ENCODE measurements at regions not wholly inside any gene's neighbourhood (a gene's known extent, or its start where the extent isn't known, plus 50 kb on each side); places are given as distances from the start of the nearest gene placed in this dataset.

DNA sequence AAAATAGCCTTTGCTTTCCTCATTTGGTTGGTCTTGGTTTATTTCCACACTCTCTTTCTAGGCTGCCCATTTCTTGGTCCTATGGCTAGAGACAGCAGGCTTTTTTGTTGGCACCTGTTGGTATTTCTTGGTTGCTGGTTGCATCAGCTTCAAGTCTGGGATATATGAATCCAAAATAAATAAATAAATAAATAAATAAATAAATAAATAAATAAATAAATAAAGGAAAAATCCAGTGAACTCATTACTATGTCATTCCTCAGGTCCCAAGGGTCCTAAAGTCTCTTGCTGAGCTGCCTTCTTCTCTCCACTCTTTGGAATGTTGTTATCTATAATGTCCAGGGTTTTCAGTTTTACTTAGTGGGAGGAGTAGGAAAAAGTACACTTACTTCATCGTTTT is 165.9 kb upstream of the MEX3C start:
- H3K4me3 ChIP-seq (ENCODE audit: low read length): no peak overlapping the region
- no peak overlapping the region for H3K4me2 ChIP-seq (ENCODE audit: low read length)
- no peaks in the 10 kb centered on the region for H3K9me2 ChIP-seq (replicated peaks; ENCODE audit: control insufficient read depth, low read length)
- no peaks in the 10 kb centered on the region for H3K9me3 ChIP-seq (ENCODE audit: control insufficient read depth, insufficient read depth, low read length)
- H4K20me1 ChIP-seq (ENCODE audit: control insufficient read depth, insufficient read depth, low read depth, low read length): no peaks in the 10 kb centered on the region
- no peaks in the 10 kb centered on the region for H3K79me2 ChIP-seq (ENCODE audit: control insufficient read depth, low read length)
- no peaks in the 10 kb centered on the region for H3F3A ChIP-seq (ENCODE audit: control insufficient read depth, insufficient read depth)
- TF ChIP-seq EZH2phosphoT487 (IDR thresholded peaks at IDR 0.05; ENCODE audit: borderline replicate concordance, low read length): no peak
- H3K36me3 ChIP-seq (ENCODE audit: control insufficient read depth, low read length): no peaks in the 10 kb centered on the region
- no peak overlapping the region for H3K27ac ChIP-seq (ENCODE audit: low read depth, low read length)
- H3K27me3 ChIP-seq (ENCODE audit: control insufficient read depth, low read length): no peaks in the 10 kb centered on the region
- no peaks in the 10 kb centered on the region for H3K4me1 ChIP-seq (ENCODE audit: control insufficient read depth, low read length)

DNA sequence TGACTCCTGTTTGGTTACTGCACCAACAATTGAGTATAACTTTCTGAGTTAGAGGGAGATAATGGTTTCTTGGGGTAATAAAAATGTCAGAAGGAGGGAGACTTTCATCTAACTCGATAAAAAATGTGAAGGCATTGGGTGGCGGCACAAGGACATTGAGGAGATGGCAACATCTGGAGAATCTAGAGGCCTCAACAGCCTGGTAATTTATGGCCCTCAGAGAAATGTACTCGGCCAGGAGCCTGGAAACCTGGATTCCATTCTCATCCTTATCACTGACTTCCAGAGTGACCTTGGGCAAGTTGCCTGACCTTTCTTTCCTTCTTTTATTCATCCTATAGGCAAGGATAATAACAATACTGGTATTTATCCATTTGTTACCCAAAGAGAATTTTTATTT is 173.5 kb upstream of the MEX3C start:
- no peaks in the 10 kb centered on the region for H4K20me1 ChIP-seq (ENCODE audit: control insufficient read depth, insufficient read depth, low read depth, low read length)
- H3K27me3 ChIP-seq (ENCODE audit: control insufficient read depth, low read length): no peaks in the 10 kb centered on the region
- no peaks in the 10 kb centered on the region for H3K9me3 ChIP-seq (ENCODE audit: control insufficient read depth, insufficient read depth, low read length)
- no peaks in the 10 kb centered on the region for H3K79me2 ChIP-seq (ENCODE audit: control insufficient read depth, low read length)
- no peak overlapping the region for H3K4me3 ChIP-seq (ENCODE audit: low read length)
- H3K4me1 ChIP-seq (ENCODE audit: control insufficient read depth, low read length): no peaks in the 10 kb centered on the region
- TF ChIP-seq, protein P1, sequence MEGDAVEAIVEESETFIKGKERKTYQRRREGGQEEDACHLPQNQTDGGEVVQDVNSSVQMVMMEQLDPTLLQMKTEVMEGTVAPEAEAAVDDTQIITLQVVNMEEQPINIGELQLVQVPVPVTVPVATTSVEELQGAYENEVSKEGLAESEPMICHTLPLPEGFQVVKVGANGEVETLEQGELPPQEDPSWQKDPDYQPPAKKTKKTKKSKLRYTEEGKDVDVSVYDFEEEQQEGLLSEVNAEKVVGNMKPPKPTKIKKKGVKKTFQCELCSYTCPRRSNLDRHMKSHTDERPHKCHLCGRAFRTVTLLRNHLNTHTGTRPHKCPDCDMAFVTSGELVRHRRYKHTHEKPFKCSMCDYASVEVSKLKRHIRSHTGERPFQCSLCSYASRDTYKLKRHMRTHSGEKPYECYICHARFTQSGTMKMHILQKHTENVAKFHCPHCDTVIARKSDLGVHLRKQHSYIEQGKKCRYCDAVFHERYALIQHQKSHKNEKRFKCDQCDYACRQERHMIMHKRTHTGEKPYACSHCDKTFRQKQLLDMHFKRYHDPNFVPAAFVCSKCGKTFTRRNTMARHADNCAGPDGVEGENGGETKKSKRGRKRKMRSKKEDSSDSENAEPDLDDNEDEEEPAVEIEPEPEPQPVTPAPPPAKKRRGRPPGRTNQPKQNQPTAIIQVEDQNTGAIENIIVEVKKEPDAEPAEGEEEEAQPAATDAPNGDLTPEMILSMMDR (IDR thresholded peaks at IDR 0.05; ENCODE audit: low read depth, low read length, poor library complexity, severe bottlenecking): no peak
- TF ChIP-seq EZH2phosphoT487 (IDR thresholded peaks at IDR 0.05; ENCODE audit: borderline replicate concordance, low read length): no peak
- no peaks in the 10 kb centered on the region for H3K36me3 ChIP-seq (ENCODE audit: control insufficient read depth, low read length)
- no peaks in the 10 kb centered on the region for H3F3A ChIP-seq (ENCODE audit: control insufficient read depth, insufficient read depth)
- no peak overlapping the region for H3K4me2 ChIP-seq (ENCODE audit: low read length)
- no peak overlapping the region for H3K27ac ChIP-seq (ENCODE audit: low read depth, low read length)
- no peaks in the 10 kb centered on the region for H3K9me2 ChIP-seq (replicated peaks; ENCODE audit: control insufficient read depth, low read length)

DNA sequence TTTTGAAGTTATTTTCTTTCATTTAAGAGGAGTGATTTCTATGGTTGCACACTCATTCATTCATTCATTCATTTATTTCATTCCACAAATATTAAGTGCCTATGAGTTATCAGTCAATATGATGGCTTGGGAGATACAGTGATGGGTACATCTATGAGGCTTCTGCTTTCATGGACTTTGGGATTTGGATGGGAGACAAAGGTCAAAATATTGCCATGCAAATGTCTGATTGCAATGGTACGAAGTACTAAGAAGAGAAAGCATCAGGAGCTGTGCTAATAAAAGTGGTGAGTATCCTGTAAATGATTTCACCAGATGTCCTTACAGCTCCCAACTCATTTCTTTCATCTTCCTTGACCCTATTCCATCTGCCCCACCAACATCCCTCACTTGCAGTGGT is 174.4 kb upstream of the MEX3C start:
- H3K36me3 ChIP-seq (ENCODE audit: control insufficient read depth, low read length): no peaks in the 10 kb centered on the region
- no peaks in the 10 kb centered on the region for H3K79me2 ChIP-seq (ENCODE audit: control insufficient read depth, low read length)
- no peak overlapping the region for H3K27ac ChIP-seq (ENCODE audit: low read depth, low read length)
- H3K27me3 ChIP-seq (ENCODE audit: control insufficient read depth, low read length): no peaks in the 10 kb centered on the region
- no peaks in the 10 kb centered on the region for H3F3A ChIP-seq (ENCODE audit: control insufficient read depth, insufficient read depth)
- H3K9me2 ChIP-seq (replicated peaks; ENCODE audit: control insufficient read depth, low read length): no peaks in the 10 kb centered on the region
- no peaks in the 10 kb centered on the region for H3K4me1 ChIP-seq (ENCODE audit: control insufficient read depth, low read length)
- no peak overlapping the region for H3K4me3 ChIP-seq (ENCODE audit: low read length)
- no peaks in the 10 kb centered on the region for H4K20me1 ChIP-seq (ENCODE audit: control insufficient read depth, insufficient read depth, low read depth, low read length)
- TF ChIP-seq, protein P1 (IDR thresholded peaks at IDR 0.05; ENCODE audit: low read depth, low read length, poor library complexity, severe bottlenecking): no peak
- TF ChIP-seq EZH2phosphoT487 (IDR thresholded peaks at IDR 0.05; ENCODE audit: borderline replicate concordance, low read length): no peak
- H3K4me2 ChIP-seq (ENCODE audit: low read length): no peak overlapping the region
- H3K9me3 ChIP-seq (ENCODE audit: control insufficient read depth, insufficient read depth, low read length): no peaks in the 10 kb centered on the region

DNA sequence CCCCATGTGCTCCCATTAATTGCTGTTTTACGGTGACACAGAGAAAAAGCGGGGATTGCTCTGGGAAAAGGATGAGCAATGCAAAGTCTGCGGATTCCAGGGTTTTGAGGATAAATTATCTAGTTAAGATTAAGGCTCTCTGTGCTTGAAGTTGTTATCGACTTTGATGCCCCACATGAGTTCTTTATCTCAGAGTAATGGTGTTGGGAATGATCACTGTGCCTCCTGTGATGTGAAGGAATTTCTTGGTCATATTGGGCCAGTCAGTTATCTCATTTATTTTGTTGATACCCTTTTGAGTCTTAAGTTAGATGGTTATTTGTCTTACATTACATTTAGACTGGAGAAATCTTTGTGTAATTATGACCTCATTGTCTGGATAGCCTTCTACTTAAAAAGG is 184.6 kb upstream of the MEX3C start:
- Histone ChIP-seq H3K36me3 (ENCODE audit: control insufficient read depth, low read length) (no peaks in the 10 kb centered on the region), H3K9me2 (replicated peaks; ENCODE audit: control insufficient read depth, low read length) (no peaks in the 10 kb centered on the region), H3K27me3 (ENCODE audit: control insufficient read depth, low read length) (no peaks in the 10 kb centered on the region), H3K4me2 (ENCODE audit: low read length) (no peak overlapping the region), H4K20me1 (ENCODE audit: control insufficient read depth, insufficient read depth, low read depth, low read length) (no peaks in the 10 kb centered on the region), H3K79me2 (ENCODE audit: control insufficient read depth, low read length) (no peaks in the 10 kb centered on the region), H3K27ac (ENCODE audit: low read depth, low read length) (no peak overlapping the region), H3F3A (ENCODE audit: control insufficient read depth, insufficient read depth) (no peaks in the 10 kb centered on the region), H3K4me1 (ENCODE audit: control insufficient read depth, low read length) (no peaks in the 10 kb centered on the region), H3K4me3 (ENCODE audit: low read length) (no peak overlapping the region), H3K9me3 (ENCODE audit: control insufficient read depth, insufficient read depth, low read length) (no peaks in the 10 kb centered on the region)
- TF ChIP-seq, protein P1 (IDR thresholded peaks at IDR 0.05; ENCODE audit: low read depth, low read length, poor library complexity, severe bottlenecking): no peak
- TF ChIP-seq EZH2phosphoT487 (IDR thresholded peaks at IDR 0.05; ENCODE audit: borderline replicate concordance, low read length): no peak

All from DOHH2 (cell line).